ENCODE measurements at regions not wholly inside any gene's neighbourhood (a gene's known extent, or its start where the extent isn't known, plus 50 kb on each side); places are given as distances from the start of the nearest gene placed in this dataset.

- POLR2A ChIA-PET = no interaction called here
- H3K9me3 ChIP-seq (ENCODE audit: control insufficient read depth, insufficient read depth, low read depth, low read length) = no peaks in the 10 kb centered on the region
- ATAC-seq = no peak
- no peak for DNase-seq (ENCODE audit: low read depth, low spot score)
- CTCF ChIA-PET = no interaction called here
- intact Hi-C loops (cut with micrococcal nuclease; ENCODE audit: unreplicated experiment) = no loop called here
- H3K4me1 ChIP-seq (ENCODE audit: control insufficient read depth, insufficient read depth, low read length) = no peaks in the 10 kb centered on the region
- in situ Hi-C loops (cut with HindIII; ENCODE audit: low pct_unique_long_range_greater_than_20kb, low sequenced_read_pairs) = no loop called here
- no peak overlapping the region for H3K27ac ChIP-seq (ENCODE audit: low read length)
- no peak overlapping the region for H3K4me3 ChIP-seq (ENCODE audit: low read depth in 2 of 2, low read length in 2 of 2)
- no peaks in the 10 kb centered on the region for H3K36me3 ChIP-seq (ENCODE audit: control insufficient read depth, insufficient read depth, low read length)
- H3K27me3 ChIP-seq (ENCODE audit: control insufficient read depth, insufficient read depth, low read length) = no peaks in the 10 kb centered on the region; the same call in 1 of the 2 replicates
- TF ChIP-seq CTCF (IDR thresholded peaks at IDR 0.05) = no peak
- no peak for TF ChIP-seq REST (IDR thresholded peaks at IDR 0.05; ENCODE audit: insufficient read depth in 1 of 2, low read depth in 2 of 2, low read length in 1 of 2)
- TF ChIP-seq TCF7L2 (IDR thresholded peaks at IDR 0.05; ENCODE audit: low read depth, low read length) = no peak
- no peak for TF ChIP-seq POLR2AphosphoS5 (IDR thresholded peaks at IDR 0.05; ENCODE audit: low read depth, low read length)
- TF ChIP-seq SIN3A (IDR thresholded peaks at IDR 0.05; ENCODE audit: borderline replicate concordance, insufficient read depth, low read depth, low read length) = no peak
- no TSS peak for BruUV-seq (replicated peaks)
These were observed 75.8 kb upstream of the ZFP64 start for GRCh38 chr20:52267418-52267817.

GRCh38 chr20:52263757-52264156 lies 72.2 kb upstream of the ZFP64 start:
- CTCF ChIA-PET = no interaction called here
- Histone ChIP-seq H3K27ac (ENCODE audit: low read length) (no peak overlapping the region), H3K9me3 (ENCODE audit: control insufficient read depth, insufficient read depth, low read depth, low read length) (no peaks in the 10 kb centered on the region), H3K4me3 (ENCODE audit: low read depth in 2 of 2, low read length in 2 of 2) (no peak overlapping the region), H3K36me3 (ENCODE audit: control insufficient read depth, insufficient read depth, low read length) (no peaks in the 10 kb centered on the region), H3K27me3 (ENCODE audit: control insufficient read depth, insufficient read depth, low read length) (no peaks in the 10 kb centered on the region), H3K4me1 (ENCODE audit: control insufficient read depth, insufficient read depth, low read length) (no peaks in the 10 kb centered on the region)
- POLR2A ChIA-PET = interaction anchor here (0.6 kb wide), 1 partner anchor 33 kb away, joined by 3 read pairs; no protein-coding TSS in a partner anchor
- TF ChIP-seq CTCF (IDR thresholded peaks at IDR 0.05) (no peak), POLR2AphosphoS5 (IDR thresholded peaks at IDR 0.05; ENCODE audit: low read depth, low read length) (no peak), TCF7L2 (IDR thresholded peaks at IDR 0.05; ENCODE audit: low read depth, low read length) (no peak), SIN3A (IDR thresholded peaks at IDR 0.05; ENCODE audit: borderline replicate concordance, insufficient read depth, low read depth, low read length) (no peak), REST (IDR thresholded peaks at IDR 0.05; ENCODE audit: insufficient read depth in 1 of 2, low read depth in 2 of 2, low read length in 1 of 2) (no peak)
- DNase-seq (ENCODE audit: low read depth, low spot score) (no peak), ATAC-seq (no peak)
- in situ Hi-C loops (cut with HindIII; ENCODE audit: low pct_unique_long_range_greater_than_20kb, low sequenced_read_pairs) = no loop called here
- BruUV-seq (replicated peaks) = no TSS peak
- intact Hi-C loops (cut with micrococcal nuclease; ENCODE audit: unreplicated experiment) = no loop called here
